T-helper 17 cell (primary cell): ENCODE measurements at regions not wholly inside any gene's neighbourhood (a gene's known extent, or its start where the extent isn't known, plus 50 kb on each side); places are given as distances from the start of the nearest gene placed in this dataset.

Experiments
- ATAC-seq: fragments of 150-1000 bp; cut with Tn5 transposase; 2 replicates; pipeline ENCODE4 v1.10.0; 2021; ENCODE audit warnings: mild to moderate bottlenecking, moderate library complexity
- DNase-seq, 3 donors: peaks; one replicate each; pipeline versions ENCODE4 v3.0.0 to v3.0.0-alpha.2; 2020 to 2021
- H3K9me3 ChIP-seq: one replicate; pipeline ENCODE4 v1.7.0; 2013; ENCODE audit warnings: low read length, mild to moderate bottlenecking; ENCODE audit not compliant: control insufficient read depth, poor library complexity, severe bottlenecking
- H3K27ac Mint-ChIP-seq: one replicate; pipeline ENCODE4 v1.8.0; 2022; ENCODE audit warnings: mild to moderate bottlenecking, moderate library complexity, mixed read lengths
- H3K27me3 Mint-ChIP-seq: one replicate; pipeline ENCODE4 v1.8.0; 2022; ENCODE audit warnings: mixed read lengths
- H3K36me3 Mint-ChIP-seq: one replicate; pipeline ENCODE4 v1.8.0; 2022; ENCODE audit warnings: low read depth, mixed read lengths
- H3K4me1 Mint-ChIP-seq: one replicate; pipeline ENCODE4 v1.8.0; 2022; ENCODE audit warnings: mild to moderate bottlenecking, mixed read lengths
- H3K4me3 Mint-ChIP-seq: one replicate; pipeline ENCODE4 v1.8.0; 2022; ENCODE audit warnings: mild to moderate bottlenecking, moderate library complexity, mixed read lengths

- no peaks in the 10 kb centered on the region for H3K9me3 ChIP-seq
- DNase-seq, result no peak
- ATAC-seq, result no peak
- H3K4me1 Mint-ChIP-seq, result no peaks in the 10 kb centered on the region
- no peak overlapping the region for H3K27ac Mint-ChIP-seq
- H3K36me3 Mint-ChIP-seq, result no peaks in the 10 kb centered on the region
- H3K27me3 Mint-ChIP-seq, result peaks cover 21% of the 10 kb centered on the region
- no peak overlapping the region for H3K4me3 Mint-ChIP-seq
These were observed 147.7 kb upstream of the APCDD1 start for GRCh38 chr18:10306779-10307178.

GRCh38 chr18:10308154-10308553 is 146.3 kb upstream of the APCDD1 start:
- Mint-ChIP-seq H3K4me1 (no peaks in the 10 kb centered on the region), H3K36me3 (no peaks in the 10 kb centered on the region), H3K27ac (no peak overlapping the region), H3K4me3 (no peak overlapping the region), H3K27me3 (peaks cover 21% of the 10 kb centered on the region)
- no peaks in the 10 kb centered on the region for H3K9me3 ChIP-seq
- DNase-seq (no peak), ATAC-seq (no peak)

- Mint-ChIP-seq H3K4me1 (no peaks in the 10 kb centered on the region), H3K27ac (no peak overlapping the region), H3K36me3 (no peaks in the 10 kb centered on the region), H3K4me3 (no peak overlapping the region), H3K27me3 (peaks cover 16% of the 10 kb centered on the region)
- ATAC-seq (no peak), DNase-seq (no peak)
- H3K9me3 ChIP-seq, result no peaks in the 10 kb centered on the region
These were observed 143.8 kb upstream of the APCDD1 start for GRCh38 chr18:10310626-10311025.

GRCh38 chr18:10312326-10313015 is 142.0 kb upstream of the APCDD1 start:
- Mint-ChIP-seq H3K27me3 (peaks cover 16% of the 10 kb centered on the region), H3K4me3 (no peak overlapping the region), H3K27ac (no peak overlapping the region), H3K36me3 (no peaks in the 10 kb centered on the region), H3K4me1 (no peaks in the 10 kb centered on the region)
- ATAC-seq (no peak), DNase-seq (no peak)
- no peaks in the 10 kb centered on the region for H3K9me3 ChIP-seq

- Mint-ChIP-seq H3K4me1 (no peaks in the 10 kb centered on the region), H3K36me3 (no peaks in the 10 kb centered on the region), H3K27ac (no peak overlapping the region), H3K4me3 (no peak overlapping the region), H3K27me3 (peaks cover 16% of the 10 kb centered on the region)
- no peak for DNase-seq
- H3K9me3 ChIP-seq, result no peaks in the 10 kb centered on the region
- no peak for ATAC-seq
These were observed 141.5 kb upstream of the APCDD1 start for GRCh38 chr18:10313016-10313342.

GRCh38 chr18:10314066-10314465 is 140.4 kb upstream of the APCDD1 start:
- ATAC-seq (no peak), DNase-seq (no peak)
- H3K27ac Mint-ChIP-seq, result no peak overlapping the region
- no peaks in the 10 kb centered on the region for H3K4me1 Mint-ChIP-seq
- H3K9me3 ChIP-seq, result no peaks in the 10 kb centered on the region
- H3K36me3 Mint-ChIP-seq, result no peaks in the 10 kb centered on the region
- H3K4me3 Mint-ChIP-seq, result no peak overlapping the region
- H3K27me3 Mint-ChIP-seq, result peaks cover 14% of the 10 kb centered on the region

GRCh38 chr18:10315522-10315921 is 138.9 kb upstream of the APCDD1 start:
- H3K36me3 Mint-ChIP-seq, result no peaks in the 10 kb centered on the region

GRCh38 chr18:10316778-10317177 is 137.7 kb upstream of the APCDD1 start:
- Mint-ChIP-seq H3K27ac (no peak overlapping the region), H3K4me1 (no peaks in the 10 kb centered on the region), H3K27me3 (no peaks in the 10 kb centered on the region), H3K36me3 (no peaks in the 10 kb centered on the region), H3K4me3 (no peak overlapping the region)
- H3K9me3 ChIP-seq, result no peaks in the 10 kb centered on the region
- DNase-seq (no peak), ATAC-seq (no peak)

More at GRCh38 chr18:10315522-10315921, 138.9 kb upstream of the APCDD1 start:
- Mint-ChIP-seq H3K27me3 (peaks cover 3% of the 10 kb centered on the region), H3K4me3 (no peak overlapping the region), H3K27ac (no peak overlapping the region), H3K4me1 (no peaks in the 10 kb centered on the region)
- H3K9me3 ChIP-seq, result no peaks in the 10 kb centered on the region
- DNase-seq (no peak), ATAC-seq (no peak)

GRCh38 chr18:10317864-10318690 is 136.4 kb upstream of the APCDD1 start:
- H3K36me3 Mint-ChIP-seq, result no peaks in the 10 kb centered on the region
- DNase-seq (no peak), ATAC-seq (no peak)
- no peak overlapping the region for H3K27ac Mint-ChIP-seq
- H3K9me3 ChIP-seq, result no peaks in the 10 kb centered on the region
- no peak overlapping the region for H3K4me3 Mint-ChIP-seq
- H3K4me1 Mint-ChIP-seq, result no peaks in the 10 kb centered on the region
- no peaks in the 10 kb centered on the region for H3K27me3 Mint-ChIP-seq

- ATAC-seq (no peak), DNase-seq (no peak)
- Mint-ChIP-seq H3K27me3 (no peaks in the 10 kb centered on the region), H3K36me3 (no peaks in the 10 kb centered on the region), H3K4me3 (no peak overlapping the region), H3K27ac (no peak overlapping the region), H3K4me1 (no peaks in the 10 kb centered on the region)
- H3K9me3 ChIP-seq, result no peaks in the 10 kb centered on the region
These were observed 135.8 kb upstream of the APCDD1 start for GRCh38 chr18:10318691-10318970.

GRCh38 chr18:10319026-10319425 is 135.4 kb upstream of the APCDD1 start:
- Mint-ChIP-seq H3K27me3 (no peaks in the 10 kb centered on the region), H3K36me3 (no peaks in the 10 kb centered on the region), H3K4me3 (no peak overlapping the region), H3K27ac (no peak overlapping the region), H3K4me1 (no peaks in the 10 kb centered on the region)
- DNase-seq (no peak), ATAC-seq (no peak)
- H3K9me3 ChIP-seq, result no peaks in the 10 kb centered on the region

- DNase-seq (no peak), ATAC-seq (no peak)
- Mint-ChIP-seq H3K4me3 (no peak overlapping the region), H3K27ac (no peak overlapping the region), H3K27me3 (no peaks in the 10 kb centered on the region), H3K4me1 (no peaks in the 10 kb centered on the region), H3K36me3 (no peaks in the 10 kb centered on the region)
- H3K9me3 ChIP-seq, result no peaks in the 10 kb centered on the region
These were observed 134.4 kb upstream of the APCDD1 start for GRCh38 chr18:10319914-10320600.

GRCh38 chr18:10320791-10321190 is 133.6 kb upstream of the APCDD1 start:
- no peaks in the 10 kb centered on the region for H3K9me3 ChIP-seq
- ATAC-seq, result no peak
- no peak overlapping the region for H3K4me3 Mint-ChIP-seq
- H3K27me3 Mint-ChIP-seq, result no peaks in the 10 kb centered on the region
- H3K36me3 Mint-ChIP-seq, result no peaks in the 10 kb centered on the region
- no peaks in the 10 kb centered on the region for H3K4me1 Mint-ChIP-seq
- DNase-seq, result no peak
- H3K27ac Mint-ChIP-seq, result no peak overlapping the region

- no peak overlapping the region for H3K27ac Mint-ChIP-seq
- DNase-seq (no peak), ATAC-seq (no peak)
- no peaks in the 10 kb centered on the region for H3K9me3 ChIP-seq
- H3K4me1 Mint-ChIP-seq, result no peaks in the 10 kb centered on the region
- H3K27me3 Mint-ChIP-seq, result no peaks in the 10 kb centered on the region
- H3K36me3 Mint-ChIP-seq, result no peaks in the 10 kb centered on the region
- no peak overlapping the region for H3K4me3 Mint-ChIP-seq
These were observed 132.9 kb upstream of the APCDD1 start for GRCh38 chr18:10321576-10321975.
